HEK293 (cell line): ENCODE measurements at regions not wholly inside any gene's neighbourhood (a gene's known extent, or its start where the extent isn't known, plus 50 kb on each side); places are given as distances from the start of the nearest gene placed in this dataset.

Source experiments
- CTCF ChIA-PET: fragments of 350-600 bp; formaldehyde crosslinking; extraction: SDS; loops from one replicate; lab custom pipeline; 2021; ENCODE audit warnings: antibody characterized with exemption; lab: Yijun Ruan, JAX
- POLR2A ChIA-PET: fragments of 300-600 bp; formaldehyde crosslinking; extraction: SDS; loops from one replicate; lab custom pipeline; 2020; ENCODE audit warnings: antibody characterized with exemption, inconsistent platforms; lab: Yijun Ruan, JAX
- H3K27ac ChIP-seq: fragments of 200-500 bp; sonication (Bioruptor generic); 2 replicates; pipeline ENCODE4 v1.5.1; 2014; ENCODE audit warnings: low read depth, low read length, control low read depth, inconsistent platforms; ENCODE audit errors: extremely low read depth
- H3K36me3 ChIP-seq, 2 experiments: fragments of 200-500 bp in 1 of 2; sonication (Bioruptor generic) in 1 of 2; 1 replicate in 1 of 2; 2 replicates in 1 of 2; pipeline ENCODE4 v1.5.1; 2014 to 2017; ENCODE audit warnings: inconsistent platforms in 2 of 2, low read length in 2 of 2; ENCODE audit not compliant: control insufficient read depth in 2 of 2, insufficient read depth in 1 of 2
- H3K4me1 ChIP-seq: fragments of 200-500 bp; sonication (Bioruptor generic); 2 replicates; pipeline ENCODE4 v1.5.1; 2014; ENCODE audit warnings: mild to moderate bottlenecking, low read length, inconsistent platforms; ENCODE audit not compliant: control insufficient read depth, insufficient read depth
- H3K4me3 ChIP-seq: 2 replicates; pipeline ENCODE4 v1.5.1; 2011; ENCODE audit warnings: low read depth, mild to moderate bottlenecking, control low read depth, low read length, moderate library complexity
- H3K9me3 ChIP-seq: fragments of 200-500 bp; sonication (Bioruptor generic); 2 replicates; pipeline ENCODE4 v1.5.1; 2014; ENCODE audit warnings: low read depth, low read length, inconsistent platforms; ENCODE audit not compliant: control insufficient read depth, insufficient read depth
- EGR2 ChIP-seq: fragments of 450-650 bp; formaldehyde crosslinking; IDR thresholded peaks from 2 replicates; pipeline ENCODE4 v1.5.1; 2016; ENCODE audit warnings: low read depth, missing biosample characterization, missing genetic modification characterization
- GLIS2 ChIP-seq: fragments of 450-650 bp; formaldehyde crosslinking; IDR thresholded peaks from 2 replicates; pipeline ENCODE4 v1.5.1; 2016; ENCODE audit warnings: missing biosample characterization, missing genetic modification characterization
- HOXC10 ChIP-seq: sonication (generic); formaldehyde crosslinking; IDR thresholded peaks from 2 replicates; pipeline ENCODE4 v1.8.1; 2023; ENCODE audit warnings: mild to moderate bottlenecking, missing genetic modification reagents
- KLF1 ChIP-seq: fragments of 450-650 bp; formaldehyde crosslinking; IDR thresholded peaks from 2 replicates; pipeline ENCODE4 v1.5.1; 2016; ENCODE audit warnings: missing biosample characterization, missing genetic modification characterization
- KLF17 ChIP-seq: fragments of 450-650 bp; formaldehyde crosslinking; IDR thresholded peaks from 2 replicates; pipeline ENCODE4 v1.5.1; 2016; ENCODE audit warnings: missing biosample characterization, missing genetic modification characterization
- SCRT1 ChIP-seq: fragments of 450-650 bp; formaldehyde crosslinking; IDR thresholded peaks from 2 replicates; pipeline ENCODE4 v1.5.1; 2016; ENCODE audit warnings: missing biosample characterization, missing genetic modification characterization, borderline replicate concordance
- ZBTB21 ChIP-seq: fragments of 450-650 bp; formaldehyde crosslinking; IDR thresholded peaks from 2 replicates; pipeline ENCODE4 v1.5.1; 2017; ENCODE audit warnings: missing biosample characterization, missing genetic modification characterization
- ZFP41 ChIP-seq: fragments of 450-650 bp; formaldehyde crosslinking; IDR thresholded peaks from 2 replicates; pipeline ENCODE4 v1.5.1; 2016; ENCODE audit warnings: missing biosample characterization, missing genetic modification characterization, borderline replicate concordance
- ZNF18 ChIP-seq: fragments of 450-650 bp; formaldehyde crosslinking; IDR thresholded peaks from 2 replicates; pipeline ENCODE4 v1.5.1; 2016; ENCODE audit warnings: missing biosample characterization, missing genetic modification characterization
- ZNF184 ChIP-seq: fragments of 450-650 bp; IDR thresholded peaks from 2 replicates; pipeline ENCODE4 v1.5.1; 2018; ENCODE audit warnings: missing biosample characterization, mild to moderate bottlenecking, missing genetic modification characterization
- ZNF354C ChIP-seq: fragments of 450-650 bp; formaldehyde crosslinking; IDR thresholded peaks from 2 replicates; pipeline ENCODE4 v1.5.1; 2016; ENCODE audit warnings: missing biosample characterization, missing genetic modification characterization, low read depth, borderline replicate concordance
- ZNF391 ChIP-seq: fragments of 450-650 bp; formaldehyde crosslinking; IDR thresholded peaks from 2 replicates; pipeline ENCODE4 v1.5.1; 2016; ENCODE audit warnings: low read depth, missing biosample characterization, missing genetic modification characterization, borderline replicate concordance
- ZNF404 ChIP-seq: fragments of 450-650 bp; formaldehyde crosslinking; IDR thresholded peaks from 2 replicates; pipeline ENCODE4 v1.5.1; 2017; ENCODE audit warnings: missing biosample characterization, missing genetic modification characterization
- ZNF501 ChIP-seq: fragments of 450-650 bp; formaldehyde crosslinking; IDR thresholded peaks from 2 replicates; pipeline ENCODE4 v1.5.1; 2016; ENCODE audit warnings: missing biosample characterization, missing genetic modification characterization
- ZNF513 ChIP-seq: fragments of 450-650 bp; IDR thresholded peaks from 2 replicates; pipeline ENCODE4 v1.5.1; 2018; ENCODE audit warnings: missing biosample characterization, missing genetic modification characterization
- ZNF518A ChIP-seq: fragments of 450-650 bp; formaldehyde crosslinking; conservative IDR thresholded peaks from 2 replicates; pipeline ENCODE4 v1.5.1; 2016; ENCODE audit warnings: low read depth, missing biosample characterization, missing genetic modification characterization
- ZNF571 ChIP-seq: fragments of 450-650 bp; formaldehyde crosslinking; IDR thresholded peaks from 2 replicates; pipeline ENCODE4 v1.5.0; 2017; ENCODE audit warnings: missing biosample characterization, missing genetic modification characterization
- ZNF768 ChIP-seq: fragments of 450-650 bp; formaldehyde crosslinking; IDR thresholded peaks from 2 replicates; pipeline ENCODE4 v1.5.1; 2018; ENCODE audit warnings: missing biosample characterization, mild to moderate bottlenecking, missing genetic modification characterization
- ZNF837 ChIP-seq: fragments of 450-650 bp; formaldehyde crosslinking; IDR thresholded peaks from 2 replicates; pipeline ENCODE4 v1.5.1; 2016; ENCODE audit warnings: missing biosample characterization, missing genetic modification characterization

GRCh38 chr1:5497503-5497902 lies 494.7 kb downstream of the NPHP4 start (continued):
- TF ChIP-seq ZNF837 (tag by site-specific recombination) (no peak), KLF1 (no peak), ZNF513 (tag by site-specific recombination) (no peak), ZNF404 (tag by site-specific recombination) (no peak)

GRCh38 chr1:5495596-5496410 lies 496.4 kb downstream of the NPHP4 start:
- Histone ChIP-seq H3K4me3 (no peak overlapping the region), H3K36me3 (no peaks in the 10 kb centered on the region), H3K27ac (no peak overlapping the region), H3K9me3 (no peaks in the 10 kb centered on the region)
- POLR2A ChIA-PET = no interaction called here
- CTCF ChIA-PET = no interaction called here
- TF ChIP-seq ZNF768 (tag by site-specific recombination) (no peak), ZNF518A (tag by site-specific recombination) (no peak), KLF17 (no peak), ZFP41 (tag by site-specific recombination) (no peak), HOXC10 (CRISPR knock-in tag) (no peak), ZNF184 (tag by site-specific recombination) (no peak), ZNF571 (no peak), EGR2 (tag by site-specific recombination) (no peak), ZNF501 (tag by site-specific recombination) (no peak), ZBTB21 (tag by site-specific recombination) (no peak), ZNF391 (tag by site-specific recombination) (no peak), ZNF18 (tag by site-specific recombination) (no peak), SCRT1 (no peak), GLIS2 (tag by site-specific recombination) (no peak), ZNF354C (tag by site-specific recombination) (no peak)
- TF ChIP-seq, all 188 proteins: peak for 0
- H3K4me1 ChIP-seq = no peaks in the 10 kb centered on the region
